ENCODE measurements at regions not wholly inside any gene's neighbourhood (a gene's known extent, or its start where the extent isn't known, plus 50 kb on each side); places are given as distances from the start of the nearest gene placed in this dataset.

GRCh38 chr5:67350618-67351201, 154.1 kb upstream of the CD180 start:
- DNase-seq = no peak

GRCh38 chr5:67350185-67350584, 153.6 kb upstream of the CD180 start:
- no peak for DNase-seq

GRCh38 chr5:67347821-67348220, 151.2 kb upstream of the CD180 start:
- DNase-seq = no peak

- DNase-seq = no peak
Observed at GRCh38 chr5:67346611-67347010, 150.0 kb upstream of the CD180 start.

- DNase-seq = no peak
Observed at GRCh38 chr5:67344870-67345269, 148.3 kb upstream of the CD180 start.

GRCh38 chr5:67343835-67344234, 147.2 kb upstream of the CD180 start:
- no peak for DNase-seq

- DNase-seq = no peak
Observed at GRCh38 chr5:67341478-67341877, 144.9 kb upstream of the CD180 start.

- no peak for DNase-seq
Observed at GRCh38 chr5:67339219-67339767, 142.7 kb upstream of the CD180 start.

GRCh38 chr5:67338421-67338820, 141.8 kb upstream of the CD180 start:
- DNase-seq = no peak

GRCh38 chr5:67337751-67338150, 141.2 kb upstream of the CD180 start:
- no peak for DNase-seq

GRCh38 chr5:67335426-67335825, 138.8 kb upstream of the CD180 start:
- no peak for DNase-seq

- DNase-seq = no peak
Observed at GRCh38 chr5:67334373-67334772, 137.8 kb upstream of the CD180 start.

- DNase-seq = peak; percentile 4 to 27
Observed at GRCh38 chr5:67333171-67333570, 136.6 kb upstream of the CD180 start.

- peak in 1 of 2 donors; percentile 14 for DNase-seq
Observed at GRCh38 chr5:67331296-67331925, 134.8 kb upstream of the CD180 start.

GRCh38 chr5:67319935-67320725, 123.5 kb upstream of the CD180 start:
- DNase-seq = no peak

- DNase-seq = no peak
Observed at GRCh38 chr5:67318746-67319145, 122.1 kb upstream of the CD180 start.

- no peak for DNase-seq
Observed at GRCh38 chr5:67317603-67318002, 121.0 kb upstream of the CD180 start.

GRCh38 chr5:67316695-67317094, 120.1 kb upstream of the CD180 start:
- DNase-seq = no peak

- peak; percentile 47 to 59 for DNase-seq
Observed at GRCh38 chr5:67315082-67315989, 118.7 kb upstream of the CD180 start.

GRCh38 chr5:67311701-67312100, 115.1 kb upstream of the CD180 start:
- DNase-seq = no peak

GRCh38 chr5:67311208-67311607, 114.6 kb upstream of the CD180 start:
- no peak for DNase-seq

GRCh38 chr5:67310740-67311139, 114.1 kb upstream of the CD180 start:
- DNase-seq = no peak

- no peak for DNase-seq
Observed at GRCh38 chr5:67310169-67310568, 113.6 kb upstream of the CD180 start.
